ENCODE measurements at regions not wholly inside any gene's neighbourhood (a gene's known extent, or its start where the extent isn't known, plus 50 kb on each side); places are given as distances from the start of the nearest gene placed in this dataset.
"Not testable (repeated sequence)": the region's sequence is repeated elsewhere in the genome, so short reads cannot be mapped to it uniquely, and the experiment has no call there.

DNA sequence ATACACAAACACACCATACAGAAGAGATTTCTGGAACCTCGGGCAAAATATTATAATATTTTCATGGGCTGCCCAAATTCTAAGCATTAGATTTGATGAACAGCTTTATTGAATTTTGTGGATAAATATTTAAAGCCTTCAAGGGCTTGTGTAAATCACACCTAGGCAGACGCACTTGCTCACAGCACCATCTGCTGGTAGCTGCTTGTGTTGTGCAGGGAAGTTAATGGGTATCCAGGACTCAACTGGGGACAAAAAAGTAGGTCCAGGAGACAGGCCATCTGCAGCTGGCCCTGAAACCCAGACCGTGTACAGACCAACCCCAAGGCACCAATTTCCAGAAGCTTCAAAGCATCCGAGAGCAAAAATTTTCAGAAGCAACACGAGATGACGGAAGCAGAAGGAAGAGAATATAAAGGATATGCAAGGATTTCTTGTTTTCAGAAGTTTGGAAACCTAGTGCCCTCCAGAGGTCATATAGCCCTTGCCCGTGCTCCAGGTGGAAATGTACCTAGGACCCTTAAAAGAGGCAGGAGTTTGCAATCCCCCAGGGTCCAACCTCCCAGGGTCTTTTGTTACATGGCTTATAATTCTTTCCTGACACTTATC, 140.0 kb downstream of the CHD9NB start:
- no peaks in the 10 kb centered on the region for H3K79me2 ChIP-seq (replicated peaks; ENCODE audit: insufficient read depth)
- no peaks in the 10 kb centered on the region for H3K4me1 Mint-ChIP-seq
- H3K27ac ChIP-seq (ENCODE audit: low read depth): no peak overlapping the region
- no peak overlapping the region for H2AFZ ChIP-seq
- ATAC-seq (peak; percentile 97), DNase-seq (ENCODE audit: low spot score) (peak; percentile 84)
- H3K4me3 Mint-ChIP-seq: no peak overlapping the region
- no peaks in the 10 kb centered on the region for H3K36me3 Mint-ChIP-seq (ENCODE audit: low read depth)
- no peak overlapping the region for H3K4me2 ChIP-seq
- H3K36me3 ChIP-seq (ENCODE audit: insufficient read depth): no peaks in the 10 kb centered on the region
- 0 out of 2 replicates have a peak, but pooled peaks cover 10% of the 10 kb centered on the region for H3K9me2 ChIP-seq (ENCODE audit: insufficient read depth)
- no peak overlapping the region for H3K27ac Mint-ChIP-seq
- H3K4me1 ChIP-seq (ENCODE audit: insufficient read depth): no peaks in the 10 kb centered on the region
- no peak overlapping the region for H3K4me3 ChIP-seq
- H3F3A ChIP-seq (replicated peaks; ENCODE audit: low read depth): no peaks in the 10 kb centered on the region
- no peaks in the 10 kb centered on the region for H4K20me1 ChIP-seq (replicated peaks; ENCODE audit: insufficient read depth)
- H3K27me3 Mint-ChIP-seq (ENCODE audit: insufficient read depth, low read depth, poor library complexity): no peaks in the 10 kb centered on the region
- H3K27me3 ChIP-seq (ENCODE audit: insufficient read depth): no peaks in the 10 kb centered on the region
- TF ChIP-seq POLR2AphosphoS5 (IDR thresholded peaks at IDR 0.05; ENCODE audit: low read depth) (no peak), CREB1 (CRISPR knock-in tag; IDR thresholded peaks at IDR 0.05; ENCODE audit: low read depth) (no peak), JUNB (IDR thresholded peaks at IDR 0.05; ENCODE audit: unreplicated experiment) (no peak)
- TF ChIP-seq, protein P1, sequence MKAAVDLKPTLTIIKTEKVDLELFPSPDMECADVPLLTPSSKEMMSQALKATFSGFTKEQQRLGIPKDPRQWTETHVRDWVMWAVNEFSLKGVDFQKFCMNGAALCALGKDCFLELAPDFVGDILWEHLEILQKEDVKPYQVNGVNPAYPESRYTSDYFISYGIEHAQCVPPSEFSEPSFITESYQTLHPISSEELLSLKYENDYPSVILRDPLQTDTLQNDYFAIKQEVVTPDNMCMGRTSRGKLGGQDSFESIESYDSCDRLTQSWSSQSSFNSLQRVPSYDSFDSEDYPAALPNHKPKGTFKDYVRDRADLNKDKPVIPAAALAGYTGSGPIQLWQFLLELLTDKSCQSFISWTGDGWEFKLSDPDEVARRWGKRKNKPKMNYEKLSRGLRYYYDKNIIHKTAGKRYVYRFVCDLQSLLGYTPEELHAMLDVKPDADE (IDR thresholded peaks at IDR 0.05): no peak
- TF ChIP-seq, protein P2, sequence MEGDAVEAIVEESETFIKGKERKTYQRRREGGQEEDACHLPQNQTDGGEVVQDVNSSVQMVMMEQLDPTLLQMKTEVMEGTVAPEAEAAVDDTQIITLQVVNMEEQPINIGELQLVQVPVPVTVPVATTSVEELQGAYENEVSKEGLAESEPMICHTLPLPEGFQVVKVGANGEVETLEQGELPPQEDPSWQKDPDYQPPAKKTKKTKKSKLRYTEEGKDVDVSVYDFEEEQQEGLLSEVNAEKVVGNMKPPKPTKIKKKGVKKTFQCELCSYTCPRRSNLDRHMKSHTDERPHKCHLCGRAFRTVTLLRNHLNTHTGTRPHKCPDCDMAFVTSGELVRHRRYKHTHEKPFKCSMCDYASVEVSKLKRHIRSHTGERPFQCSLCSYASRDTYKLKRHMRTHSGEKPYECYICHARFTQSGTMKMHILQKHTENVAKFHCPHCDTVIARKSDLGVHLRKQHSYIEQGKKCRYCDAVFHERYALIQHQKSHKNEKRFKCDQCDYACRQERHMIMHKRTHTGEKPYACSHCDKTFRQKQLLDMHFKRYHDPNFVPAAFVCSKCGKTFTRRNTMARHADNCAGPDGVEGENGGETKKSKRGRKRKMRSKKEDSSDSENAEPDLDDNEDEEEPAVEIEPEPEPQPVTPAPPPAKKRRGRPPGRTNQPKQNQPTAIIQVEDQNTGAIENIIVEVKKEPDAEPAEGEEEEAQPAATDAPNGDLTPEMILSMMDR (conservative IDR thresholded peaks at IDR 0.05; ENCODE audit: low read depth in 2 of 2): peak; percentile 89 to 98
- no peaks in the 10 kb centered on the region; the same call in 2 of the 3 replicates for H3K9me3 Mint-ChIP-seq

DNA sequence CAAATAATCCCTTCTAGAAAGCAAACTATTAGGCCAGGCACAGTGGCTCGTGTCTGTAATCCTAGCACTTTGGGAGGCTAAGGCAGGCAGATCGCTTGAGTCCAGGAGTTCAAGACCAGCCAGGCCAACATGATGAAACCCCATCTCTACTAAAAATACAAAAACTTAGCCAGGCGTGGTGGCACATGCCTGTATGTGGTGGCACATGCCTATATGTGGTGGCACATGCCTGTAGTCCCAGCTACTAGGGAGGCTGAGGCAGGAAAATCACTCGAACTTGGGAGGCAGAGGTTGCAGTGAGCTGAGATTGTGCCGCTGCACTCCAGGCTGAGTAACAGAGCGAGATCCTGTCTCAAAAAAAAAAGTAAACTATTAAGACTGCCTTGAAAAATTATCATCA, 144.6 kb downstream of the CHD9NB start:
- H2AFZ ChIP-seq; H3K36me3 Mint-ChIP-seq (ENCODE audit: low read depth); ATAC-seq: not testable (repeated sequence)

DNA sequence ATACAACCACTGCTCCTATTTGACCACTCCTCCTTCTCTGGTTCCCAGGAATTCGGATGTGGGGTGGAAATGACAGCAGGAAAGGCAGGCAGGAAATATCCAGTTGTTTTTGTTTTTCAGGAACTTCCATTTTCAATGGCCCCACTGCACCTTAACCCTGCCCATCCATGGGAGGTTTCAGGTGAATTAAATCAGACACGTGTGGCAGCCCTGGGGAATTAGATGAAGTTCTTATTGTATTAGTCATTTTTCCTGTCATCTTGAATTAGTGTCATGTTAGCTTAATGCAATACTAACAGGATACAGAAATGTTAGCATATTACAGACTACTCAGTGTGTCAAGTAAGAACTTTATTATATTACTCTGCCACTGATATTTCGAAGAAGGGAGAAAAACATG, 146.4 kb downstream of the CHD9NB start:
- H3K4me1 ChIP-seq (ENCODE audit: insufficient read depth): no peaks in the 10 kb centered on the region
- Mint-ChIP-seq H3K4me3 (no peak overlapping the region), H3K4me1 (no peaks in the 10 kb centered on the region), H3K36me3 (ENCODE audit: low read depth) (no peaks in the 10 kb centered on the region), H3K27ac (no peak overlapping the region), H3K27me3 (ENCODE audit: insufficient read depth, low read depth, poor library complexity) (no peaks in the 10 kb centered on the region), H3K9me3 (no peaks in the 10 kb centered on the region)
- no peak overlapping the region for H2AFZ ChIP-seq
- no peaks in the 10 kb centered on the region for H3K36me3 ChIP-seq (ENCODE audit: insufficient read depth)
- H3F3A ChIP-seq (replicated peaks; ENCODE audit: low read depth): no peaks in the 10 kb centered on the region
- ATAC-seq: no peak
- H3K4me2 ChIP-seq: no peak overlapping the region
- no peak overlapping the region for H3K27ac ChIP-seq (ENCODE audit: low read depth)
- no peak overlapping the region for H3K4me3 ChIP-seq
- H3K27me3 ChIP-seq (ENCODE audit: insufficient read depth): no peaks in the 10 kb centered on the region
- H3K79me2 ChIP-seq (replicated peaks; ENCODE audit: insufficient read depth): no peaks in the 10 kb centered on the region
- no peaks in the 10 kb centered on the region for H3K9me2 ChIP-seq (ENCODE audit: insufficient read depth)
- H4K20me1 ChIP-seq (replicated peaks; ENCODE audit: insufficient read depth): no peaks in the 10 kb centered on the region
- no peak for DNase-seq (ENCODE audit: low spot score)
- TF ChIP-seq ZNF114 (CRISPR knock-in tag; IDR thresholded peaks at IDR 0.05) (no peak), STAT1 (IDR thresholded peaks at IDR 0.05; ENCODE audit: unreplicated experiment) (no peak)
- TF ChIP-seq, protein P3, sequence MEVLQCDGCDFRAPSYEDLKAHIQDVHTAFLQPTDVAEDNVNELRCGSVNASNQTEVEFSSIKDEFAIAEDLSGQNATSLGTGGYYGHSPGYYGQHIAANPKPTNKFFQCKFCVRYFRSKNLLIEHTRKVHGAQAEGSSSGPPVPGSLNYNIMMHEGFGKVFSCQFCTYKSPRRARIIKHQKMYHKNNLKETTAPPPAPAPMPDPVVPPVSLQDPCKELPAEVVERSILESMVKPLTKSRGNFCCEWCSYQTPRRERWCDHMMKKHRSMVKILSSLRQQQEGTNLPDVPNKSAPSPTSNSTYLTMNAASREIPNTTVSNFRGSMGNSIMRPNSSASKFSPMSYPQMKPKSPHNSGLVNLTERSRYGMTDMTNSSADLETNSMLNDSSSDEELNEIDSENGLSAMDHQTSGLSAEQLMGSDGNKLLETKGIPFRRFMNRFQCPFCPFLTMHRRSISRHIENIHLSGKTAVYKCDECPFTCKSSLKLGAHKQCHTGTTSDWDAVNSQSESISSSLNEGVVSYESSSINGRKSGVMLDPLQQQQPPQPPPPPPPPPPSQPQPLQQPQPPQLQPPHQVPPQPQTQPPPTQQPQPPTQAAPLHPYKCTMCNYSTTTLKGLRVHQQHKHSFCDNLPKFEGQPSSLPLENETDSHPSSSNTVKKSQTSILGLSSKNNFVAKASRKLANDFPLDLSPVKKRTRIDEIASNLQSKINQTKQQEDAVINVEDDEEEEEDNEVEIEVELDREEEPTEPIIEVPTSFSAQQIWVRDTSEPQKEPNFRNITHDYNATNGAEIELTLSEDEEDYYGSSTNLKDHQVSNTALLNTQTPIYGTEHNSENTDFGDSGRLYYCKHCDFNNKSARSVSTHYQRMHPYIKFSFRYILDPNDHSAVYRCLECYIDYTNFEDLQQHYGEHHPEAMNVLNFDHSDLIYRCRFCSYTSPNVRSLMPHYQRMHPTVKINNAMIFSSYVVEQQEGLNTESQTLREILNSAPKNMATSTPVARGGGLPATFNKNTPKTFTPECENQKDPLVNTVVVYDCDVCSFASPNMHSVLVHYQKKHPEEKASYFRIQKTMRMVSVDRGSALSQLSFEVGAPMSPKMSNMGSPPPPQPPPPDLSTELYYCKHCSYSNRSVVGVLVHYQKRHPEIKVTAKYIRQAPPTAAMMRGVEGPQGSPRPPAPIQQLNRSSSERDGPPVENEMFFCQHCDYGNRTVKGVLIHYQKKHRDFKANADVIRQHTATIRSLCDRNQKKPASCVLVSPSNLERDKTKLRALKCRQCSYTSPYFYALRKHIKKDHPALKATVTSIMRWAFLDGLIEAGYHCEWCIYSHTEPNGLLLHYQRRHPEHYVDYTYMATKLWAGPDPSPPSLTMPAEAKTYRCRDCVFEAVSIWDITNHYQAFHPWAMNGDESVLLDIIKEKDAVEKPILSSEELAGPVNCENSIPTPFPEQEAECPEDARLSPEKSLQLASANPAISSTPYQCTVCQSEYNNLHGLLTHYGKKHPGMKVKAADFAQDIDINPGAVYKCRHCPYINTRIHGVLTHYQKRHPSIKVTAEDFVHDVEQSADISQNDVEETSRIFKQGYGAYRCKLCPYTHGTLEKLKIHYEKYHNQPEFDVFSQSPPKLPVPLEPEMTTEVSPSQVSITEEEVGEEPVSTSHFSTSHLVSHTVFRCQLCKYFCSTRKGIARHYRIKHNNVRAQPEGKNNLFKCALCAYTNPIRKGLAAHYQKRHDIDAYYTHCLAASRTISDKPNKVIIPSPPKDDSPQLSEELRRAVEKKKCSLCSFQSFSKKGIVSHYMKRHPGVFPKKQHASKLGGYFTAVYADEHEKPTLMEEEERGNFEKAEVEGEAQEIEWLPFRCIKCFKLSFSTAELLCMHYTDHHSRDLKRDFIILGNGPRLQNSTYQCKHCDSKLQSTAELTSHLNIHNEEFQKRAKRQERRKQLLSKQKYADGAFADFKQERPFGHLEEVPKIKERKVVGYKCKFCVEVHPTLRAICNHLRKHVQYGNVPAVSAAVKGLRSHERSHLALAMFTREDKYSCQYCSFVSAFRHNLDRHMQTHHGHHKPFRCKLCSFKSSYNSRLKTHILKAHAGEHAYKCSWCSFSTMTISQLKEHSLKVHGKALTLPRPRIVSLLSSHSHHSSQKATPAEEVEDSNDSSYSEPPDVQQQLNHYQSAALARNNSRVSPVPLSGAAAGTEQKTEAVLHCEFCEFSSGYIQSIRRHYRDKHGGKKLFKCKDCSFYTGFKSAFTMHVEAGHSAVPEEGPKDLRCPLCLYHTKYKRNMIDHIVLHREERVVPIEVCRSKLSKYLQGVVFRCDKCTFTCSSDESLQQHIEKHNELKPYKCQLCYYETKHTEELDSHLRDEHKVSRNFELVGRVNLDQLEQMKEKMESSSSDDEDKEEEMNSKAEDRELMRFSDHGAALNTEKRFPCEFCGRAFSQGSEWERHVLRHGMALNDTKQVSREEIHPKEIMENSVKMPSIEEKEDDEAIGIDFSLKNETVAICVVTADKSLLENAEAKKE (CRISPR knock-in tag; IDR thresholded peaks at IDR 0.05): no peak

More for the DNA sequence above, 144.6 kb downstream of the CHD9NB start:
- not testable (repeated sequence) for H3K4me1 Mint-ChIP-seq; H3K4me1 ChIP-seq (ENCODE audit: insufficient read depth); H3K27ac Mint-ChIP-seq; H3K27me3 Mint-ChIP-seq (ENCODE audit: insufficient read depth, low read depth, poor library complexity); H3K27me3 ChIP-seq (ENCODE audit: insufficient read depth); H3K4me3 ChIP-seq; H3K9me2 ChIP-seq (ENCODE audit: insufficient read depth); H3F3A ChIP-seq (replicated peaks; ENCODE audit: low read depth); H3K4me2 ChIP-seq; H3K27ac ChIP-seq (ENCODE audit: low read depth); DNase-seq (ENCODE audit: low spot score); H3K4me3 Mint-ChIP-seq; H3K79me2 ChIP-seq (replicated peaks; ENCODE audit: insufficient read depth); H3K36me3 ChIP-seq (ENCODE audit: insufficient read depth); H4K20me1 ChIP-seq (replicated peaks; ENCODE audit: insufficient read depth); H3K9me3 Mint-ChIP-seq

All from GM23338 (cell line).